ENCODE measurements at regions not wholly inside any gene's neighbourhood (a gene's known extent, or its start where the extent isn't known, plus 50 kb on each side); places are given as distances from the start of the nearest gene placed in this dataset.

DNA sequence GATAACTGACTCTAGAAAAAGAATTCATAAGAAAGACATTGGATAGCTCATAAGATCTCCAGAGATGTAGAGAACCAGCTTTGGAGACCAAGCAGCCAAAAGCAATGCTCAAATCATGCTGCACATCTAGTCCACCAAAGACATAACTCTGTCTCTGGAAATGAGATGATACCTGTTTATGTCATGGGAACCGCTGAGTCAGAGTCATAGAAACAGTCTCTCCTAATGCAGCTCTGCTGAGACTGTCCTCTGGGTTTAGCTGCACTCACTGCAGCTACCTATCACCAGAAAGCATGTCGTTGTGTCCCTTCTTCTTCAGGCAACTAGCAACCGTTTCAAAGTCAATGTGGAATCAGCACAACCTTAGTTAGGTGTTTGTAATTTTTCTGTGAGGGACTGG, 218.5 kb upstream of the ROBO1 start:
- intact Hi-C loops (cut with micrococcal nuclease; ENCODE audit: unreplicated experiment) (no loop called here), in situ Hi-C loops (cut with HindIII; ENCODE audit: low pct_unique_long_range_greater_than_20kb, low sequenced_read_pairs) (no loop called here)
- Histone ChIP-seq H3K4me1 (ENCODE audit: control insufficient read depth, insufficient read depth, low read length) (peaks cover 3% of the 10 kb centered on the region; the same call in 1 of the 2 replicates), H3K27me3 (ENCODE audit: control insufficient read depth, insufficient read depth, low read length) (no peaks in the 10 kb centered on the region), H3K36me3 (ENCODE audit: control insufficient read depth, insufficient read depth, low read length) (no peaks in the 10 kb centered on the region), H3K27ac (ENCODE audit: low read length) (no peak overlapping the region), H3K9me3 (ENCODE audit: control insufficient read depth, insufficient read depth, low read depth, low read length) (no peaks in the 10 kb centered on the region), H3K4me3 (ENCODE audit: low read depth in 2 of 2, low read length in 2 of 2) (no peak overlapping the region)
- ChIA-PET POLR2A (no interaction called here), CTCF (no interaction called here)
- DNase-seq (ENCODE audit: low read depth, low spot score) (no peak), ATAC-seq (no peak)
- no TSS peak for BruUV-seq (replicated peaks)
- TF ChIP-seq SIN3A (IDR thresholded peaks at IDR 0.05; ENCODE audit: borderline replicate concordance, insufficient read depth, low read depth, low read length) (no peak), CTCF (IDR thresholded peaks at IDR 0.05) (no peak), TCF7L2 (IDR thresholded peaks at IDR 0.05; ENCODE audit: low read depth, low read length) (no peak), POLR2AphosphoS5 (IDR thresholded peaks at IDR 0.05; ENCODE audit: low read depth, low read length) (no peak), REST (IDR thresholded peaks at IDR 0.05; ENCODE audit: insufficient read depth in 1 of 2, low read depth in 2 of 2, low read length in 1 of 2) (no peak)

DNA sequence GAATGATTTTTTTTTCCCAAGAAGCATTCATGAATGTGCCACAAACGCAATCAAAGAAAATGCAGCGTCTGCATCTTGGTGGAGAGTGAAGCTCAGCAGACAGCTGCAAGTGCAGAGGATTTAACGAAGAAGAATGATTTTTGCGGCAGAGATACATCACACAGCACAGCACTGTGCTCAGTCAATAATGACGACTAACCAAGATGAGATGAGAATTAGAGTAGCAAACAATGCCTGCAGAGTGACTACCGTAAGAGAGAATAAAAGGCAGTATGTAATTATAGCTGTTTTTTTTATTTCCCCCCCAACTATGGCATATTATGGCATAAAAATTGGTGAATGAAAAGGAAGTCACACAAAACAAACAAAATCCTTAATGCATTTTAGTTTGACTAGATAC, 218.0 kb upstream of the ROBO1 start:
- ATAC-seq, result no peak

More for the DNA sequence above, 218.0 kb upstream of the ROBO1 start:
- Histone ChIP-seq H3K9me3 (ENCODE audit: control insufficient read depth, insufficient read depth, low read depth, low read length) (no peaks in the 10 kb centered on the region), H3K36me3 (ENCODE audit: control insufficient read depth, insufficient read depth, low read length) (no peaks in the 10 kb centered on the region), H3K4me3 (ENCODE audit: low read depth in 2 of 2, low read length in 2 of 2) (no peak overlapping the region), H3K27me3 (ENCODE audit: control insufficient read depth, insufficient read depth, low read length) (no peaks in the 10 kb centered on the region), H3K27ac (ENCODE audit: low read length) (no peak overlapping the region), H3K4me1 (ENCODE audit: control insufficient read depth, insufficient read depth, low read length) (peaks cover 3% of the 10 kb centered on the region; the same call in 1 of the 2 replicates)
- no TSS peak for BruUV-seq (replicated peaks)
- in situ Hi-C loops (cut with HindIII; ENCODE audit: low pct_unique_long_range_greater_than_20kb, low sequenced_read_pairs) (no loop called here), intact Hi-C loops (cut with micrococcal nuclease; ENCODE audit: unreplicated experiment) (no loop called here)
- POLR2A ChIA-PET, result no interaction called here
- no peak for DNase-seq (ENCODE audit: low read depth, low spot score)
- CTCF ChIA-PET, result no interaction called here
- TF ChIP-seq TCF7L2 (IDR thresholded peaks at IDR 0.05; ENCODE audit: low read depth, low read length) (no peak), REST (IDR thresholded peaks at IDR 0.05; ENCODE audit: insufficient read depth in 1 of 2, low read depth in 2 of 2, low read length in 1 of 2) (no peak), POLR2AphosphoS5 (IDR thresholded peaks at IDR 0.05; ENCODE audit: low read depth, low read length) (no peak)

All from Panc1 (cell line).